GM12878 (cell line): ENCODE measurements at regions not wholly inside any gene's neighbourhood (a gene's known extent, or its start where the extent isn't known, plus 50 kb on each side); places are given as distances from the start of the nearest gene placed in this dataset.

Experiments
- CEBPB ChIP-seq, 2 experiments: fragments of 150-350 bp in 1 of 2; IDR thresholded peaks; 2 replicates each; pipeline ENCODE4 v1.6.1; 2012 to 2014; ENCODE audit warnings: low read depth in 2 of 2, low read length in 2 of 2, borderline replicate concordance in 1 of 2, inconsistent platforms in 1 of 2
- HDAC2 ChIP-seq: fragments of 200-600 bp; sonication (generic); IDR thresholded peaks from 2 replicates; pipeline ENCODE4 v1.6.1; 2017
- NFYB ChIP-seq: IDR thresholded peaks from 2 replicates; pipeline ENCODE4 v1.6.1; 2011; ENCODE audit warnings: low read depth, mild to moderate bottlenecking, low read length, improper control_type of control experiment, moderate library complexity; ENCODE audit not compliant: insufficient read depth
- NR2C2 ChIP-seq: IDR thresholded peaks from 2 replicates; pipeline ENCODE4 v1.6.1; 2011; ENCODE audit warnings: borderline replicate concordance, low read depth; ENCODE audit not compliant: control insufficient read depth, insufficient read length
- POLR2A ChIP-seq: IDR thresholded peaks from 2 replicates; pipeline ENCODE4 v1.6.1; 2011; ENCODE audit warnings: low read depth, mild to moderate bottlenecking, low read length
- POLR2AphosphoS5 ChIP-seq: IDR thresholded peaks from 2 replicates; pipeline ENCODE4 v1.6.1; 2011; ENCODE audit warnings: mild to moderate bottlenecking, low read length, inconsistent platforms
- RAD21 ChIP-seq: IDR thresholded peaks from 2 replicates; pipeline ENCODE4 v1.6.1; 2011; ENCODE audit warnings: mild to moderate bottlenecking, low read depth, low read length, moderate library complexity; ENCODE audit not compliant: insufficient read depth
- SP1 ChIP-seq: IDR thresholded peaks from one replicate; pipeline ENCODE4 v1.6.1; 2011; ENCODE audit warnings: low read depth, low read length
- TCF12 ChIP-seq: IDR thresholded peaks from 2 replicates; pipeline ENCODE4 v1.6.1; 2011; ENCODE audit warnings: low read depth, mild to moderate bottlenecking, low read length
- ZNF207 ChIP-seq: fragments of 450-650 bp; IDR thresholded peaks from 2 replicates; pipeline ENCODE4 v1.6.1; 2014; ENCODE audit warnings: antibody characterized with exemption, mild to moderate bottlenecking, borderline replicate concordance
- ZNF274 ChIP-seq: IDR thresholded peaks from one replicate; pipeline ENCODE4 v1.8.0; 2011; ENCODE audit not compliant: insufficient read length, insufficient read depth
- TF ChIP-seq, protein P1 (sequence below), 3 experiments: IDR thresholded peaks in 2 of 3; conservative IDR thresholded peaks in 1 of 3; 2 replicates each; pipeline ENCODE4 v1.5.1; 2011; ENCODE audit warnings: low read depth in 3 of 3, low read length in 3 of 3, mild to moderate bottlenecking in 3 of 3, control low read depth in 2 of 3, moderate library complexity in 2 of 3, inconsistent platforms in 1 of 3, mixed read lengths in 1 of 3; ENCODE audit not compliant: control insufficient read depth in 2 of 3, insufficient read depth in 1 of 3; ENCODE audit errors: extremely low read depth in 1 of 3

DNA sequence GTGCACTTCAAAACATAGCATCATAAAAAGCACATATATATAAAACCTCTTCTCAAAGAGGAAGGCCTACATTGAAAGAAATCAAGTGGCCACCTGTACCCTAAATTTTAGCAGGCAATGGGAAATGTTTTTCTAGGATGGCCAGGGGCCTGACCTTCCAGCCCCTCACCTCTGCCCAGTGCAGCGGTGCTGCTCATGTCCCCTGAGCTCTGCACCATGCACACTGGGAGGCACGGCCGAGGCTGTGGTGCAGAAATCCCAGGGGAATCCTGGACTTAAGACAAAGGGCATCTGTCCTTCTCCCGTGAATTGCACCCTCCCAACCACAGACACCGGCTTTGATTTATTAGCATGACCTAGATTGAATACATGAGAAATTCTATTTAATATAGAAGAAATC, 551.4 kb downstream of the GLRX3 start:
- TF ChIP-seq ZNF274 (no peak), POLR2AphosphoS5 (no peak), NFYB (no peak), RAD21 (no peak), NR2C2 (no peak), CEBPB (IDR thresholded peaks at IDR 0.05; ENCODE audit: borderline replicate concordance in 1 of 2, low read depth in 2 of 2, low read length in 2 of 2) (no peak), SP1 (no peak), POLR2A (no peak), ZNF207 (no peak), TCF12 (no peak), HDAC2 (no peak)
- TF ChIP-seq, protein P1, sequence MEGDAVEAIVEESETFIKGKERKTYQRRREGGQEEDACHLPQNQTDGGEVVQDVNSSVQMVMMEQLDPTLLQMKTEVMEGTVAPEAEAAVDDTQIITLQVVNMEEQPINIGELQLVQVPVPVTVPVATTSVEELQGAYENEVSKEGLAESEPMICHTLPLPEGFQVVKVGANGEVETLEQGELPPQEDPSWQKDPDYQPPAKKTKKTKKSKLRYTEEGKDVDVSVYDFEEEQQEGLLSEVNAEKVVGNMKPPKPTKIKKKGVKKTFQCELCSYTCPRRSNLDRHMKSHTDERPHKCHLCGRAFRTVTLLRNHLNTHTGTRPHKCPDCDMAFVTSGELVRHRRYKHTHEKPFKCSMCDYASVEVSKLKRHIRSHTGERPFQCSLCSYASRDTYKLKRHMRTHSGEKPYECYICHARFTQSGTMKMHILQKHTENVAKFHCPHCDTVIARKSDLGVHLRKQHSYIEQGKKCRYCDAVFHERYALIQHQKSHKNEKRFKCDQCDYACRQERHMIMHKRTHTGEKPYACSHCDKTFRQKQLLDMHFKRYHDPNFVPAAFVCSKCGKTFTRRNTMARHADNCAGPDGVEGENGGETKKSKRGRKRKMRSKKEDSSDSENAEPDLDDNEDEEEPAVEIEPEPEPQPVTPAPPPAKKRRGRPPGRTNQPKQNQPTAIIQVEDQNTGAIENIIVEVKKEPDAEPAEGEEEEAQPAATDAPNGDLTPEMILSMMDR (IDR thresholded peaks at IDR 0.05 in 2 of 3, conservative IDR thresholded peaks at IDR 0.05 in 1 of 3; ENCODE audit: control insufficient read depth in 2 of 3, extremely low read depth in 1 of 3, insufficient read depth in 1 of 3, low read depth in 3 of 3, low read length in 3 of 3) = no peak
